PC-3 (cell line): ENCODE measurements at regions not wholly inside any gene's neighbourhood (a gene's known extent, or its start where the extent isn't known, plus 50 kb on each side); places are given as distances from the start of the nearest gene placed in this dataset.

ENCODE experiments used
- EZH2 ChIP-seq: fragments of 300-600 bp; sonication (generic); IDR thresholded peaks from one replicate; pipeline ENCODE4 v1.6.1; 2017; ENCODE audit warnings: antibody characterized with exemption, mild to moderate bottlenecking, low read length; ENCODE audit not compliant: unreplicated experiment
- EZH2phosphoT487 ChIP-seq: fragments of 300-600 bp; sonication (generic); IDR thresholded peaks from 2 replicates; pipeline ENCODE4 v1.6.1; 2018; ENCODE audit warnings: mild to moderate bottlenecking, antibody characterized with exemption, low read length, borderline replicate concordance
- TF ChIP-seq, protein P1 (sequence below): fragments of 300-600 bp; sonication (generic); conservative IDR thresholded peaks from 2 replicates; pipeline ENCODE4 v1.5.1; 2017; ENCODE audit warnings: antibody characterized with exemption, low read depth, mild to moderate bottlenecking, low read length

DNA sequence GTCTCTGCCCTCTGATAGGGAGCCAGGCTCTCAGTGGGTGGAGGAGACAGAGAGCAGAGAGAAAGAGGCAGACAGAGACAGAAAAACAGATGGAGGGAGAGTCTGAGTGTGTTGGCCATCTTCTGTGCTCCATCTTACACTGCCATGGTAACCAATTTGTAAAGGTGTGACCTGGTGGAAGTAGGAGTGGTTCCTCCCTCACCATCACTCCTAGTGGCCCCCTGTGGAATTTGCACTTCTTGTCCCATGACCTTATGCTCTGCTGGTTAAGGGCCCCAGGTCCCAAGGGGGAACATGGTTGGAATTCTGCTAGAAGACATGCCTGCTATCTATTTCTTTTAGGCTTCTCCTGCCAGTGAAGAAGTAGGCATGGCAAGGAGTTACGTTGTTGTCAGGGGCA, 376.7 kb upstream of the CCDC196 start:
- TF ChIP-seq, protein P1, sequence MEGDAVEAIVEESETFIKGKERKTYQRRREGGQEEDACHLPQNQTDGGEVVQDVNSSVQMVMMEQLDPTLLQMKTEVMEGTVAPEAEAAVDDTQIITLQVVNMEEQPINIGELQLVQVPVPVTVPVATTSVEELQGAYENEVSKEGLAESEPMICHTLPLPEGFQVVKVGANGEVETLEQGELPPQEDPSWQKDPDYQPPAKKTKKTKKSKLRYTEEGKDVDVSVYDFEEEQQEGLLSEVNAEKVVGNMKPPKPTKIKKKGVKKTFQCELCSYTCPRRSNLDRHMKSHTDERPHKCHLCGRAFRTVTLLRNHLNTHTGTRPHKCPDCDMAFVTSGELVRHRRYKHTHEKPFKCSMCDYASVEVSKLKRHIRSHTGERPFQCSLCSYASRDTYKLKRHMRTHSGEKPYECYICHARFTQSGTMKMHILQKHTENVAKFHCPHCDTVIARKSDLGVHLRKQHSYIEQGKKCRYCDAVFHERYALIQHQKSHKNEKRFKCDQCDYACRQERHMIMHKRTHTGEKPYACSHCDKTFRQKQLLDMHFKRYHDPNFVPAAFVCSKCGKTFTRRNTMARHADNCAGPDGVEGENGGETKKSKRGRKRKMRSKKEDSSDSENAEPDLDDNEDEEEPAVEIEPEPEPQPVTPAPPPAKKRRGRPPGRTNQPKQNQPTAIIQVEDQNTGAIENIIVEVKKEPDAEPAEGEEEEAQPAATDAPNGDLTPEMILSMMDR = no peak
- no peak for TF ChIP-seq EZH2
- no peak for TF ChIP-seq EZH2phosphoT487
